ENCODE measurements at regions not wholly inside any gene's neighbourhood (a gene's known extent, or its start where the extent isn't known, plus 50 kb on each side); places are given as distances from the start of the nearest gene placed in this dataset.

DNA sequence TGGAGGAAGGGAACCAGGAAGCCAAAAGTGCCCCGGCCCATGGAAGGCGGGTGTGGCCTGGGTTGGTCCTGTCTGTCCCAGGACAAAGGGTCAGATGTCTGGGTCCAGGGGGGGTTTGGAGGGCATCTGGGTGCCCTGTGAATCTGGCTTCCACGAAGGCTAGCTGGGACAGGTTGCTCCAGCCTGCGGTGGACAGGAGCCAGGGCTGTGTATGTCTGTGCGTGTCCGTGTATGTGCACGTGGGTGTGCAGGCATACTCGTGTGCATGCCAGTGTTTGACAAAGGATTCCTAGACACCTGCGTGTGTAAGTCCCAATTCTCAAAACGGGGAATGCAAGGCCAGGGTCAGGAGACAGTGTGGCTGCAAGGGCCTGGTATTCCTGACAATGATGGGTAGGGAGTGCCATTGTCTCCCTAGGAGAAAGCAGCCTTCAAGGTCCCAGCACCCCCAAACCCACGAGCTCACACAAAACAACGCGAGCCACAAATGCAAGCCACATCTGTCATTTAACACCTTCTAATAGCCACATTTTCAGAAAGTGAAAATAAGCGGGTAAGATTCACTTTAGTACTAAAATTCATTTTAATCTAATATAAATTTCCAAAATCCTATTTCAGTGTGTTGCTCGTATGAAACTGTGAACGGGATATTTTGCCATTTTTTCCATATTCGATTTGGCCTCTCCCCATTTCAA, 78.4 kb upstream of the WNT7B start:
- peak overlapping the region; percentile 94 for H3K27ac ChIP-seq
- no peaks in the 10 kb centered on the region for H3K9me3 ChIP-seq
- H3K36me3 ChIP-seq = peaks cover 9% of the 10 kb centered on the region
- TF ChIP-seq, protein P1, sequence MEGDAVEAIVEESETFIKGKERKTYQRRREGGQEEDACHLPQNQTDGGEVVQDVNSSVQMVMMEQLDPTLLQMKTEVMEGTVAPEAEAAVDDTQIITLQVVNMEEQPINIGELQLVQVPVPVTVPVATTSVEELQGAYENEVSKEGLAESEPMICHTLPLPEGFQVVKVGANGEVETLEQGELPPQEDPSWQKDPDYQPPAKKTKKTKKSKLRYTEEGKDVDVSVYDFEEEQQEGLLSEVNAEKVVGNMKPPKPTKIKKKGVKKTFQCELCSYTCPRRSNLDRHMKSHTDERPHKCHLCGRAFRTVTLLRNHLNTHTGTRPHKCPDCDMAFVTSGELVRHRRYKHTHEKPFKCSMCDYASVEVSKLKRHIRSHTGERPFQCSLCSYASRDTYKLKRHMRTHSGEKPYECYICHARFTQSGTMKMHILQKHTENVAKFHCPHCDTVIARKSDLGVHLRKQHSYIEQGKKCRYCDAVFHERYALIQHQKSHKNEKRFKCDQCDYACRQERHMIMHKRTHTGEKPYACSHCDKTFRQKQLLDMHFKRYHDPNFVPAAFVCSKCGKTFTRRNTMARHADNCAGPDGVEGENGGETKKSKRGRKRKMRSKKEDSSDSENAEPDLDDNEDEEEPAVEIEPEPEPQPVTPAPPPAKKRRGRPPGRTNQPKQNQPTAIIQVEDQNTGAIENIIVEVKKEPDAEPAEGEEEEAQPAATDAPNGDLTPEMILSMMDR (IDR thresholded peaks at IDR 0.05) = no peak
- H3K4me3 ChIP-seq (ENCODE audit: low read depth in 1 of 2, low read length in 1 of 2) = peak overlapping the region in 1 of 2 experiments; percentile 90
- H3K27me3 ChIP-seq = no peaks in the 10 kb centered on the region
- H3K4me1 ChIP-seq (ENCODE audit: control insufficient read depth in 1 of 2, insufficient read depth in 1 of 2, low read depth in 1 of 2, low read length in 1 of 2) = peaks cover 42 to 72% of the 10 kb centered on the region in 2 experiments

DNA sequence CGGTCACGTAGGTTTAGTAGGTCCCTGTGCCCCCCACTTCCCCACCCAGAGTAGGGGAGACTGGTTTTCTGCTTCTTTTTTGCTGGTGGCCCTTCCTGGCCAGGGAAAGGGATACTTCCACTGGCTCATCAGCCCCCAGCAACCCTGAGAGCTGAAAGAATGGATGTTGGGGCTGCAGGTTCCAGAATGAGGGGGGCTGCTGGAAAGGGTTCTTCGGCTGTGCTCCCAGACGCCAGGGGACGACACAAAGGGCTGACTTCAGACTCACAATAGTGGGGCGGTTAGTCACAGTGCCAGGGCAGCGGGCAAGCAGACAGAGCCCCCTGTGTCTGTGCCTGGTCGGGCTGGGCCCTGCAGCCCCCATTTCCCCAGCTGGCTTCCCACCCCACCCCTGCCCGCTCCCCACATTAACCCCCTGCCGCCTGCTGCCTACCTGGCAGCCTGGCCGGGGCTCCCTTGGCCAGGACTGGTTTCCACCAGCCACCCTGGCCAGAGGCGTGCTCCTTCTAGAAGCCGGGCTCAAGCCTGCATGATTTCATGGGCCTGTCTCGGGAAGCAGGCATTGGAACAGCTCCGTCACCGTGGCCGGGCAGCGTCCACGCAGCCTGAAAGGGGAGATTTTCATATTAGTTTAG, 79.1 kb upstream of the WNT7B start:
- Histone ChIP-seq H3K36me3 (peaks cover 9% of the 10 kb centered on the region), H3K4me1 (ENCODE audit: control insufficient read depth in 1 of 2, insufficient read depth in 1 of 2, low read depth in 1 of 2, low read length in 1 of 2) (peaks cover 35 to 65% of the 10 kb centered on the region in 2 experiments), H3K27me3 (peaks cover 5% of the 10 kb centered on the region), H3K27ac (no peak overlapping the region), H3K4me3 (ENCODE audit: low read depth in 1 of 2, low read length in 1 of 2) (no peak overlapping the region), H3K9me3 (no peaks in the 10 kb centered on the region)
- TF ChIP-seq, protein P1 (IDR thresholded peaks at IDR 0.05) = no peak

DNA sequence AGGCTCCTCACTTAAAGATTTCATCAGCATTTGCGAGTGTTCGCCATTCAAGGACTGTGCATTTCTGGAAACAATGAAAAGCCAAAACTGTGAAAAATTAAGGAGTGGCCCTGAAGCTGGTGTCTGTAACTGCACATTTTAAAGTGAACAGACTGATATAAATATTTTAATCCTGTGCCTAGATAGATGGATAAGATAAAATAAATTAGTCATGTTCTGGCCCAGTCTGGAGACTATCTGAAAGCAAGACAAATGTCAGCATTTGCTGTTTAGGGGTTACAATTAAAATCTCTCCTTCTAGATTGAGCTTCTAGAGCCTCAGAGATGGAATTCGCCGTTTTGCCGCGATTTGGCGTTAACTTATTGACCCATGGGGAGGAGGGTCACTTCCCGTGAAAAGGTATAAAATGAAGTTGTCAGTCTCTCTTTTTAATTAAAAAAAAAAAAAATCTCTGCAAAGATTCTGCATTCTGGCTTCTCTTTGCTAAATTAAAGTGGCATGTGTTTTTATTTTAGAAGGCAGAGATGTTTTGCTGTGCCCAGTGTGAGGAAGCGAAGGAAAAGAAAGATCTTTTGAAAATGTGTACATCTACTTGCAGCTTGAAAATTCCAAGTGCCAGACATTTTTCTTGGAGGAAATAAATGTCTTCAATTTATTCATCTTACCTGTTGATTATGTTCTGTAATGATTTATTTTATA, 79.7 kb upstream of the WNT7B start:
- Histone ChIP-seq H3K4me1 (ENCODE audit: control insufficient read depth in 1 of 2, insufficient read depth in 1 of 2, low read depth in 1 of 2, low read length in 1 of 2) (peaks cover 29 to 59% of the 10 kb centered on the region in 2 experiments), H3K27me3 (peaks cover 9% of the 10 kb centered on the region), H3K4me3 (ENCODE audit: low read depth in 1 of 2, low read length in 1 of 2) (no peak overlapping the region), H3K36me3 (peaks cover 12% of the 10 kb centered on the region), H3K27ac (peak overlapping the region; percentile 70), H3K9me3 (no peaks in the 10 kb centered on the region)
- TF ChIP-seq, protein P1 (IDR thresholded peaks at IDR 0.05) = no peak

DNA sequence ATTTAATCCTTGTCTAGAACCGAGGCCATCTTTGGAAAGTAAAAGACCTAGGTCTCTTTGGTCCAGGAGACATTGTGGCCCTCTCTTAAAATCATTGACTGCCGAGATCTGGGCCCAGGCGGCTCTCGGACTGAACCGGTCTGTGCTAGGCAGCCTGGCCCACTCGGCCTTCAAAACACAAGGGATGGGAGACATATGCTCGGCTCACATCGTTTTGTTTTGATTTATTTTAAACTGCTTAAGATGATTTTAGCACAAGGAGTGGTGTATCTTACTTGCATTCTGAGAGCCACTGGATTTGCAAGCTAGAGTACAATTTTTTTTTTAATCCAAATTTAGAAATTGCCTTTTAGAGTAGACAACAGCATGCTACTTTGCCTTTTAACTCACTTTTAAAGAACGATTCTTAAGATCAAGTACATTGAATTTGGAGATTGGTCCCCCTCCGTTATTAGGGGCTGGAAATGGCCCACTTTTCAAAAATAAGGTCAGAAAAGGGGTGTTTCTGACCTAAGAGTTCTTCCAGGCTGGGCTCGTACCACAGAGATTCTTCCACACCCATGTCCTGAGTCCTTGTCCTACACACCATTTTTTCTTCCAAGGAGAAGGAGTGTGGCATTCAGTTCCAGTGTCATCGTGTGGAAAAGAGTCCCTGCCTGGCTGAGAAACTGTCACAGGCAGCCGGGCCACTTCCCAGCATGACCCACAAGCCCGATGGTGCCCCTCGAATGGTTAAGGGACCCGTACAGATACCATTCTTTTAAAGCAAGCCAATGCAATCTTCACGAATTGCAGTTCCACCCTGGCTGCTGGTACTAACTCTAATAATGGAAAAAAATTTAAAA, 80.5 kb upstream of the WNT7B start:
- Histone ChIP-seq H3K4me1 (ENCODE audit: control insufficient read depth in 1 of 2, insufficient read depth in 1 of 2, low read depth in 1 of 2, low read length in 1 of 2) (peaks cover 21 to 51% of the 10 kb centered on the region in 2 experiments), H3K4me3 (ENCODE audit: low read depth in 1 of 2, low read length in 1 of 2) (no peak overlapping the region), H3K27ac (peak overlapping the region; percentile 70)

DNA sequence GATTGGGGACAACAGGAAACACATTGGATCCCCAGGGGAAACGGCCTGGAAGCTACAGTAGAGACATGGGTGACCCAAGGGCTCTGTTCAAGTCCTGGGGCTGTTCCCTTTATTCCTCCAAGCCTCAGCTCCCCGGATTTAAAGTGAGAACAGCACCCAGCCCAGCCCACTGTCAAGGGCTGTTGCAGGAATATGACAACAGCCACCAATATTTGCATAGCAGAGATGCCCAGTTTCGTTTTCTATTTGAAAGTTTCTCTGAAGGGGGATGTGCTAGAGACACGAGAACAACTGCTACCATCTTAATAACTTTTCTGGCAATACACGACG, 81.1 kb upstream of the WNT7B start:
- Histone ChIP-seq H3K36me3 (peaks cover 19% of the 10 kb centered on the region), H3K27ac (peak overlapping the region; percentile 70), H3K27me3 (peaks cover 9% of the 10 kb centered on the region), H3K4me3 (ENCODE audit: low read depth in 1 of 2, low read length in 1 of 2) (no peak overlapping the region), H3K9me3 (no peaks in the 10 kb centered on the region), H3K4me1 (ENCODE audit: control insufficient read depth in 1 of 2, insufficient read depth in 1 of 2, low read depth in 1 of 2, low read length in 1 of 2) (peaks cover 15 to 45% of the 10 kb centered on the region in 2 experiments)
- TF ChIP-seq, protein P1 (IDR thresholded peaks at IDR 0.05) = no peak

More for the DNA sequence above, 80.5 kb upstream of the WNT7B start:
- TF ChIP-seq, protein P1 (IDR thresholded peaks at IDR 0.05) = no peak
- Histone ChIP-seq H3K36me3 (peaks cover 19% of the 10 kb centered on the region), H3K27me3 (peaks cover 9% of the 10 kb centered on the region), H3K9me3 (no peaks in the 10 kb centered on the region)
